ENCODE measurements at regions not wholly inside any gene's neighbourhood (a gene's known extent, or its start where the extent isn't known, plus 50 kb on each side); places are given as distances from the start of the nearest gene placed in this dataset.

- Histone ChIP-seq H3K27ac (ENCODE audit: low read depth, low read length, severe bottlenecking) (no peak overlapping the region), H3K4me3 (ENCODE audit: extremely low read depth, insufficient read depth, low read length, poor library complexity, severe bottlenecking) (no peak overlapping the region), H3K4me1 (ENCODE audit: control insufficient read depth, insufficient read depth, low read length, poor library complexity, severe bottlenecking) (peaks cover 4% of the 10 kb centered on the region), H3K9me3 (ENCODE audit: control insufficient read depth, low read length) (no peaks in the 10 kb centered on the region), H3K36me3 (ENCODE audit: control insufficient read depth, insufficient read depth, low read length) (no peaks in the 10 kb centered on the region)
- WGBS, 2 experiments (ENCODE audit: insufficient coverage in 2 of 2) = 89 to 90% methylated on average over 7 to 8 of the region's 9 CpGs
Observed at GRCh38 chr1:29473161-29473855, 237.0 kb downstream of the PTPRU start.

- Histone ChIP-seq H3K4me1 (ENCODE audit: control insufficient read depth, insufficient read depth, low read length, poor library complexity, severe bottlenecking) (peaks cover 4% of the 10 kb centered on the region), H3K27ac (ENCODE audit: low read depth, low read length, severe bottlenecking) (no peak overlapping the region)
- WGBS, 2 experiments (ENCODE audit: insufficient coverage in 2 of 2) = 77 to 86% methylated on average over 4 of the region's 5 CpGs
Observed at GRCh38 chr1:29471487-29472313, 235.4 kb downstream of the PTPRU start.

DNA sequence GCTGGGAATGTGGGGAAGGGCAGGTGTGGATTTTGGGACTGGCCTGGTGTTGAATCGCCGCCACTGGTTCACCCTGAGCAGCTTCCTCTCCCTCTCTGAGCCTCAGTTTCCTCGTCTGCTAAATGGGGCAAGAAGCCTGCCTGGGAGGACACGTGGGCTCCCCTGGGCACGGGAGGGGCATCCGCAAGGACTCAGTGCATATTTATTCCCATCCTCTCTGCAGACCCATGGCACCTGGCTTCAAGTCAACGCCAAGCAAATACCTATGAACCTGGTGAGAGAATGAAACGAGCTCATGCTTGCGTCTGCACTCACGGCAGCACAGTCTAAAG is 234.4 kb downstream of the PTPRU start:
- Histone ChIP-seq H3K9me3 (ENCODE audit: control insufficient read depth, low read length) (no peaks in the 10 kb centered on the region), H3K36me3 (ENCODE audit: control insufficient read depth, insufficient read depth, low read length) (no peaks in the 10 kb centered on the region), H3K4me3 (ENCODE audit: extremely low read depth, insufficient read depth, low read length, poor library complexity, severe bottlenecking) (no peak overlapping the region), H3K4me1 (ENCODE audit: control insufficient read depth, insufficient read depth, low read length, poor library complexity, severe bottlenecking) (peaks cover 4% of the 10 kb centered on the region), H3K27ac (ENCODE audit: low read depth, low read length, severe bottlenecking) (no peak overlapping the region)
- WGBS, 2 experiments (ENCODE audit: insufficient coverage in 2 of 2) = 91 to 93% methylated on average over 8 to 9 of the region's 10 CpGs

More at GRCh38 chr1:29471487-29472313, 235.4 kb downstream of the PTPRU start:
- Histone ChIP-seq H3K36me3 (ENCODE audit: control insufficient read depth, insufficient read depth, low read length) (no peaks in the 10 kb centered on the region), H3K9me3 (ENCODE audit: control insufficient read depth, low read length) (no peaks in the 10 kb centered on the region), H3K4me3 (ENCODE audit: extremely low read depth, insufficient read depth, low read length, poor library complexity, severe bottlenecking) (no peak overlapping the region)

DNA sequence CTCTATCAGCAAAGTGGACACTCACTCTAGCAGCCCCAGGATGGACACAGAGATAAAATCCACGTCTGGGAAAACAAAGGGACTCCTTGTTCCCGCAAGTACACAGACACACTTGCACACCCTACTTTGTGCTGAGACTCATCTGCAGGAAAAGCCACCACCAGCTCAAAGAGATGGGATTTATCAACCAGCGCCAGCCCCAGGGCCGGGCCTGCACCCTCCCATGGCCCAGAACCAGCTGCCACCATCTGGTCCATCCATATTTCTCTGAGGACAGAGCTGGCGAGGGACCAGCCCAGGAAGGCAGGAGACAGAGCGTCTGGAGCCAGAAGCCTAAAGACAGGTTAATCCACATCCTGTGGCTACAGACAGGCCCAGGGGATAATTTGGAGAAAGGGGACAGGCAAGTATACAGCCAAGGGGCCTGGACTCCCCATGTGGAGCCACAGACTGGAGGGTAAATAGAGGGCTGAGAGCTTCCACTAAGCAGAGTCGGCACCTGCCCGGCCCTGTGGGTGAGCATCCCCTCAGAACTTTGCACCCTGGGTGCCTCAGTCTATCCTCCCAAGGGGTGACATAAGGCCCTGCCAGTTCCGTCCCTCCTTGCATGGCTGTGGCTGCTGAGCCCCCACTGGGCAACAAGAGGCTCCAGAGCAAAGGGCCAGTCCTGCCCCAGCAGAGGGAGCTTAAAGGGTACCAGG is 233.9 kb downstream of the PTPRU start:
- Histone ChIP-seq H3K27ac (ENCODE audit: low read depth, low read length, severe bottlenecking) (no peak overlapping the region), H3K9me3 (ENCODE audit: control insufficient read depth, low read length) (peaks cover 2% of the 10 kb centered on the region), H3K4me1 (ENCODE audit: control insufficient read depth, insufficient read depth, low read length, poor library complexity, severe bottlenecking) (peaks cover 4% of the 10 kb centered on the region), H3K36me3 (ENCODE audit: control insufficient read depth, insufficient read depth, low read length) (no peaks in the 10 kb centered on the region), H3K4me3 (ENCODE audit: extremely low read depth, insufficient read depth, low read length, poor library complexity, severe bottlenecking) (no peak overlapping the region)
- WGBS, 2 experiments (ENCODE audit: insufficient coverage in 2 of 2) = 85 to 96% methylated on average over 7 to 8 of the region's 9 CpGs

DNA sequence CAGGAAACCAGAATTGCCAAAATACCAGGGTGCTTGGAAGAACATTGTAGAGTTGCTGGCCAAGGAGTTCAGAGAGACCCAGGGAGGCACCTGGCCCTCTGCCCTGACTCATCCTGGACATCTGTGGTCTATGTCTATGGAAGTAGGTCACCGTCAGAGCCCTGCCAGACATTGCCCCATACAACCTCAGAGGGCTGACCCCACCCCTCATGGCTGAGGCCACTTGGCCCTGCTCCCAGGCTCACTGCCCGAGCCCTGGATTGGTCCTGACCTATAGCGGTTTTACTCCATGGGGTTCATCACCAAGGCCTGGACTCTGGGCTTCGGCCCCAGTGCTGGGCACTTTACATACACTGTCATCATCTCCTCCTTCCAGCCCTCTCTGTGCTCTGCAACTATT is 233.1 kb downstream of the PTPRU start:
- Histone ChIP-seq H3K36me3 (ENCODE audit: control insufficient read depth, insufficient read depth, low read length) (no peaks in the 10 kb centered on the region), H3K9me3 (ENCODE audit: control insufficient read depth, low read length) (peaks cover 7% of the 10 kb centered on the region), H3K4me3 (ENCODE audit: extremely low read depth, insufficient read depth, low read length, poor library complexity, severe bottlenecking) (no peak overlapping the region), H3K27ac (ENCODE audit: low read depth, low read length, severe bottlenecking) (no peak overlapping the region), H3K4me1 (ENCODE audit: control insufficient read depth, insufficient read depth, low read length, poor library complexity, severe bottlenecking) (peaks cover 4% of the 10 kb centered on the region)
- WGBS, 2 experiments (ENCODE audit: insufficient coverage in 2 of 2) = 87% methylated on average over 3 to 4 of the region's 4 CpGs

DNA sequence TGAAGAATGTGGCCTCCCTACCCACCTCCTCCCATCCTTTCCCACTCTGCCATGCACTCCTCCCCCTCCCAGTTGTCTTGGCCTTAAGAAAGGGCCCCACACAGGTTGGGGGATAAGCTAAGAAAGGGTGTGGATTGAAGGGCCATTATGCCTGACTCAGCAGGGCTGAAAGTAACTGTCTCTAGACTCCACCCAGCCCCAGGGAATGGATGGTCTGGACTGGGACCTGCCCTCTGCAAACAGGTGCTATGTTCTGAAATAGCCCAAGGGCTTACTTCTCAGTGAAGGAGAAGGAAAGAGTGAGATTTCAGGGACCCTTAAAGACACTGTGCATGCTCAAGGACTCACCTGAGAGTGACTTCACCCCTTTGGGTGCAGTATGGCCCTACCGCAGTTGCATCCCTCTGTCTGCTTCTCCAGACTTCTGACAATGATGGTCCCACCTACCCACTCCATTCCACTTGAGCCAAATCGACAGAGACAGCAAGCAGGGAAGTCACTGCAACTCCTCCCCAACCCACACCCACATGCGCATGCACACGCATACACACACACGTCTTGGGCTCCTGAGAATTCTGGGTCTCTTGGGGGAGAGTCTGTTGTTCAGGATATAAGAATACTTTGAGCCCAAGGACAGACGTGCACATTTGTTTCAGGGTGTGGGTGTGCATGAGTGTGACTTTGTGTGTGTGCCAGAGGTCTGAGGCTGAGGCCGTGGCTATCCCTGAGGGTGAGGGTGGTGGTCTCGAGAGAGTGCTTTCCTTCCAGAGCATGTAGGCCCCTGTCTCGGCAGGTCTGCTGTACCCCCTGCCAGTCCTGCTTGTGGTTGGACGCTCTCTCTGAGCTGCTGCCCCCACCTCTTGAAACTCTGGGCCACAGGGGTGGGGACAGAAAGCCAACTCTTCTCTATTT is 231.9 kb downstream of the PTPRU start:
- H3K27ac ChIP-seq (ENCODE audit: low read depth, low read length, severe bottlenecking) = no peak overlapping the region
- 69 to 77% methylated on average over 5 to 6 of the region's 10 CpGs for WGBS, 2 experiments (ENCODE audit: insufficient coverage in 2 of 2)
- H3K4me1 ChIP-seq (ENCODE audit: control insufficient read depth, insufficient read depth, low read length, poor library complexity, severe bottlenecking) = peaks cover 4% of the 10 kb centered on the region
- H3K9me3 ChIP-seq (ENCODE audit: control insufficient read depth, low read length) = peaks cover 7% of the 10 kb centered on the region
- no peaks in the 10 kb centered on the region for H3K36me3 ChIP-seq (ENCODE audit: control insufficient read depth, insufficient read depth, low read length)
- no peak overlapping the region for H3K4me3 ChIP-seq (ENCODE audit: extremely low read depth, insufficient read depth, low read length, poor library complexity, severe bottlenecking)

DNA sequence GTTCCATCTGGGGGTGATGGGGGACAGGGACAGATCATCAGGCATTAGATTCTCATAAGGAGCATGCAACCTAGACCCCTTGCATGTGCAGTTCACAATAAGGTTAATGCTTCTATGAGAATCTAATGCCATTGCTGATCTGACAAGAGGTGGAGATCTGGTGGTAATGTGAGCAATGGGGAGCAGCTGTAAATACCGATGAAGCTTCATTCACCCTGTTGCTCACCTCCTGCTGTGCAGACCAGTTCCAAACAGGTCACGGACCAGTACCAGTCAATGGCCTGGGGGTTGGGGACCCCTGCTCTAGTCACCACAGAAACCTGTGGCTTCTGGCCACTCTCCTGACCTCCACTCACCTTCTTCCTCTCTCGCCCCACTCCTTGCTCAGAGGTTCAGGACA is 229.9 kb downstream of the PTPRU start:
- Histone ChIP-seq H3K36me3 (ENCODE audit: control insufficient read depth, insufficient read depth, low read length) (no peaks in the 10 kb centered on the region), H3K4me1 (ENCODE audit: control insufficient read depth, insufficient read depth, low read length, poor library complexity, severe bottlenecking) (no peaks in the 10 kb centered on the region), H3K27ac (ENCODE audit: low read depth, low read length, severe bottlenecking) (no peak overlapping the region), H3K4me3 (ENCODE audit: extremely low read depth, insufficient read depth, low read length, poor library complexity, severe bottlenecking) (no peak overlapping the region), H3K9me3 (ENCODE audit: control insufficient read depth, low read length) (peaks cover 7% of the 10 kb centered on the region)
- WGBS, 2 experiments (ENCODE audit: insufficient coverage in 2 of 2) = 61 to 88% methylated on average over 3 of the region's 3 CpGs

GRCh38 chr1:29465755-29466154 is 229.4 kb downstream of the PTPRU start:
- no peaks in the 10 kb centered on the region for H3K36me3 ChIP-seq (ENCODE audit: control insufficient read depth, insufficient read depth, low read length)
- WGBS, 2 experiments (ENCODE audit: insufficient coverage in 2 of 2) = 58 to 80% methylated on average over 2 to 3 of the region's 4 CpGs
- no peak overlapping the region for H3K27ac ChIP-seq (ENCODE audit: low read depth, low read length, severe bottlenecking)
- peaks cover 7% of the 10 kb centered on the region for H3K9me3 ChIP-seq (ENCODE audit: control insufficient read depth, low read length)
- no peak overlapping the region for H3K4me3 ChIP-seq (ENCODE audit: extremely low read depth, insufficient read depth, low read length, poor library complexity, severe bottlenecking)
- H3K4me1 ChIP-seq (ENCODE audit: control insufficient read depth, insufficient read depth, low read length, poor library complexity, severe bottlenecking) = no peaks in the 10 kb centered on the region

- H3K4me3 ChIP-seq (ENCODE audit: extremely low read depth, insufficient read depth, low read length, poor library complexity, severe bottlenecking) = no peak overlapping the region
- no peaks in the 10 kb centered on the region for H3K36me3 ChIP-seq (ENCODE audit: control insufficient read depth, insufficient read depth, low read length)
- 71 to 82% methylated on average over 6 to 7 of the region's 7 CpGs for WGBS, 2 experiments (ENCODE audit: insufficient coverage in 2 of 2)
- H3K9me3 ChIP-seq (ENCODE audit: control insufficient read depth, low read length) = peaks cover 7% of the 10 kb centered on the region
- H3K4me1 ChIP-seq (ENCODE audit: control insufficient read depth, insufficient read depth, low read length, poor library complexity, severe bottlenecking) = no peaks in the 10 kb centered on the region
- no peak overlapping the region for H3K27ac ChIP-seq (ENCODE audit: low read depth, low read length, severe bottlenecking)
Observed at GRCh38 chr1:29462096-29462495, 225.8 kb downstream of the PTPRU start.

DNA sequence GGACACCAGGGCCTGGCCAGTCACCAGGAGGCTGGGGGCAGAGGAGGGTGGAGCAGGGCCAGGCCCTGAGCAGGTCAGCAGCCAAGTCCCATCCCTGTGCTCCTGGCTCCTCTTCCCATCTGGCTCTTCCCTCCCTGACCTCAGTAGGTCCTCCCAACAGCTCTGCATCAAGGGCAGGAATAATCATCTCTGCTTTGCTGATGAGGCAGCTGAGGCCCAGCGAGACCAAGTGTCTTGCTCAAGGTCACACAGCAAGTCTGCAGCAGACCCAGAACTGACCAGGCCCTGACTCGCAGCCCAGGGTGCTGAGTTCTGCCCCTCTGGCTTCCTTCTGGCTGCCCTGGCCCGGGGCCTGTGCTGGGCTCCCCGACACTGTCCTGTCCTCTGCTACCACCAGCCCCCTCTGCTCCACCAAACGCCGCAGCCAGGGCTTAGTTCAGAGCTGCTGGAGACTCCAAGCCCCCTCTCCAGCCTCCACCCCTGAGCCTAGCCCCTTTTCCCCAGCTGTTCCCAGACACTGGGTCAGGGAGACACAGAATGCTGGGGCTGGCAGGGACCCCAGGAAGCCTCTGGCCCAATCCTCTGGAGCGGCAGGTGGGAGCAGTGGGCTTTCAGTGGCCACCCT is 224.9 kb downstream of the PTPRU start:
- Histone ChIP-seq H3K9me3 (ENCODE audit: control insufficient read depth, low read length) (peaks cover 7% of the 10 kb centered on the region), H3K36me3 (ENCODE audit: control insufficient read depth, insufficient read depth, low read length) (no peaks in the 10 kb centered on the region), H3K4me1 (ENCODE audit: control insufficient read depth, insufficient read depth, low read length, poor library complexity, severe bottlenecking) (no peaks in the 10 kb centered on the region), H3K4me3 (ENCODE audit: extremely low read depth, insufficient read depth, low read length, poor library complexity, severe bottlenecking) (no peak overlapping the region), H3K27ac (ENCODE audit: low read depth, low read length, severe bottlenecking) (no peak overlapping the region)
- WGBS, 2 experiments (ENCODE audit: insufficient coverage in 2 of 2) = 91 to 93% methylated on average over 6 to 7 of the region's 7 CpGs

Data from mesodermal cell (in vitro differentiated cells).